Adrenal gland (tissue), 9 donors: ENCODE measurements at regions not wholly inside any gene's neighbourhood (a gene's known extent, or its start where the extent isn't known, plus 50 kb on each side); places are given as distances from the start of the nearest gene placed in this dataset.

Experiments used
- DNase-seq, 7 donors: peaks; one replicate each; pipeline ENCODE4 v3.0.0-alpha.2; 2019 to 2020
- H3K27ac ChIP-seq, 5 donors: fragments of 200-600 bp; sonication (generic) in 4 of 5; 1 replicate in 3 of 5; 2 replicates in 2 of 5; pipeline versions ENCODE4 v1.5.1 to v1.8.0; 2016 to 2020; ENCODE audit warnings: mild to moderate bottlenecking in 1 of 5
- H3K27me3 ChIP-seq: fragments of 200-600 bp; 2 replicates; pipeline ENCODE4 v1.8.0; 2021
- H3K36me3 ChIP-seq, 2 donors: fragments of 200-600 bp; replicated peaks in 1 of 2; 1 replicate in 1 of 2; 2 replicates in 1 of 2; pipeline versions ENCODE4 v1.5.1 to v1.8.0; 2018 to 2022
- H3K4me1 ChIP-seq, 2 donors: fragments of 200-600 bp; replicated peaks in 1 of 2; 1 replicate in 1 of 2; 2 replicates in 1 of 2; pipeline versions ENCODE4 v1.5.1 to v1.8.0; 2018 to 2021
- H3K4me3 ChIP-seq, 4 donors: fragments of 200-600 bp; sonication (generic) in 3 of 4; one replicate each; pipeline ENCODE4 v1.5.1; 2016 to 2018
- H3K9me3 ChIP-seq, 3 donors: fragments of 200-600 bp; sonication (generic) in 1 of 3; replicated peaks in 1 of 3; 1 replicate in 2 of 3; 2 replicates in 1 of 3; pipeline versions ENCODE4 v1.5.1 to v1.8.0; 2016 to 2021
- CTCF ChIP-seq, 6 experiments: fragments of 450-650 bp in 4 of 6; fragments of 200-600 bp in 2 of 6; sonication (generic) in 1 of 6; IDR thresholded peaks; 1 replicate in 5 of 6; 2 replicates in 1 of 6; pipeline versions ENCODE4 v1.5.1 to v1.8.0; 2016 to 2021; ENCODE audit warnings: antibody characterized with exemption in 6 of 6, mild to moderate bottlenecking in 2 of 6, moderate library complexity in 1 of 6
- POLR2A ChIP-seq, 2 donors: fragments of 450-650 bp; IDR thresholded peaks; one replicate each; pipeline ENCODE4 v1.6.1; 2017; ENCODE audit warnings: antibody characterized with exemption in 2 of 2, mild to moderate bottlenecking in 2 of 2, moderate library complexity in 1 of 2
- WGBS, 4 donors: extraction: QIAGEN DNeasy Blood & Tissue Kit in 2 of 4; methylation state at CpG; one replicate each; pipeline versions ENCODE4 v1.1.5 to v1.1.7; 2013 to 2017; 5-methylcytosine and 5-hydroxymethylcytosine counted together
- intact Hi-C, 2 donors: fragments of 100-400 bp; cut with DNase I; formaldehyde crosslinking; loops; one replicate each; pipeline versions ENCODE4 v1.14.1 to v1.15.0; 2022 to 2023
- donor health status: healthy with polysubstance abuse.
- donor health status: Bipolar disorder and iron deficiency.
- donor health status: DM: yes; HTN: yes; CAD: no.
- donor health status: DM: no; HTN: no; CAD: no.
- donor health status: DM: no; HTN: no; CAD: no.

GRCh38 chr6:961407-961960 lies 268.5 kb upstream of the EXOC2 start:
- intact Hi-C loops = no loop called here
- no peak overlapping the region for H3K27ac ChIP-seq
- no peak for DNase-seq
- 83 to 87% (median 84%) methylated on average over 10 of the region's 10 CpGs for WGBS, 4 donors
- H3K27me3 ChIP-seq = peaks cover 3% of the 10 kb centered on the region
- H3K9me3 ChIP-seq = no peaks in the 10 kb centered on the region
- no peaks in the 10 kb centered on the region for H3K36me3 ChIP-seq
- TF ChIP-seq POLR2A (IDR thresholded peaks at IDR 0.05) = no peak
- no peak for TF ChIP-seq CTCF (IDR thresholded peaks at IDR 0.05)
- H3K4me3 ChIP-seq = no peak overlapping the region
- no peaks in the 10 kb centered on the region for H3K4me1 ChIP-seq

GRCh38 chr6:960356-960755 lies 267.4 kb upstream of the EXOC2 start:
- intact Hi-C loops = no loop called here
- 51 to 64% (median 60%) methylated on average over 11 of the region's 11 CpGs for WGBS, 4 donors

GRCh38 chr6:958488-958887 lies 265.5 kb upstream of the EXOC2 start:
- H3K4me1 ChIP-seq = no peaks in the 10 kb centered on the region
- 63 to 73% (median 69%) methylated on average over 5 of the region's 5 CpGs for WGBS, 4 donors
- intact Hi-C loops = no loop called here
- peaks cover 3% of the 10 kb centered on the region for H3K27me3 ChIP-seq
- H3K9me3 ChIP-seq = no peaks in the 10 kb centered on the region
- H3K36me3 ChIP-seq = no peaks in the 10 kb centered on the region
- TF ChIP-seq POLR2A (IDR thresholded peaks at IDR 0.05) (no peak), CTCF (IDR thresholded peaks at IDR 0.05) (no peak)
- DNase-seq = no peak
- no peak overlapping the region for H3K4me3 ChIP-seq
- no peak overlapping the region for H3K27ac ChIP-seq

More at GRCh38 chr6:960356-960755, 267.4 kb upstream of the EXOC2 start:
- TF ChIP-seq CTCF (IDR thresholded peaks at IDR 0.05) (no peak), POLR2A (IDR thresholded peaks at IDR 0.05) (no peak)
- no peaks in the 10 kb centered on the region for H3K36me3 ChIP-seq
- H3K4me1 ChIP-seq = no peaks in the 10 kb centered on the region
- H3K4me3 ChIP-seq = no peak overlapping the region
- DNase-seq = no peak
- H3K27me3 ChIP-seq = peaks cover 3% of the 10 kb centered on the region
- H3K9me3 ChIP-seq = no peaks in the 10 kb centered on the region
- no peak overlapping the region for H3K27ac ChIP-seq

- no peaks in the 10 kb centered on the region for H3K4me1 ChIP-seq
- H3K36me3 ChIP-seq = no peaks in the 10 kb centered on the region
- 42 to 49% (median 47%) methylated on average over 9 of the region's 9 CpGs for WGBS, 4 donors
- H3K9me3 ChIP-seq = no peaks in the 10 kb centered on the region
- H3K27ac ChIP-seq = no peak overlapping the region
- intact Hi-C loops = no loop called here
- DNase-seq = no peak
- no peaks in the 10 kb centered on the region for H3K27me3 ChIP-seq
- H3K4me3 ChIP-seq = no peak overlapping the region
- TF ChIP-seq POLR2A (IDR thresholded peaks at IDR 0.05) (no peak), CTCF (IDR thresholded peaks at IDR 0.05) (no peak)
These were observed 258.7 kb upstream of the EXOC2 start for GRCh38 chr6:951399-952181.
